ENCODE measurements at regions not wholly inside any gene's neighbourhood (a gene's known extent, or its start where the extent isn't known, plus 50 kb on each side); places are given as distances from the start of the nearest gene placed in this dataset.

DNA sequence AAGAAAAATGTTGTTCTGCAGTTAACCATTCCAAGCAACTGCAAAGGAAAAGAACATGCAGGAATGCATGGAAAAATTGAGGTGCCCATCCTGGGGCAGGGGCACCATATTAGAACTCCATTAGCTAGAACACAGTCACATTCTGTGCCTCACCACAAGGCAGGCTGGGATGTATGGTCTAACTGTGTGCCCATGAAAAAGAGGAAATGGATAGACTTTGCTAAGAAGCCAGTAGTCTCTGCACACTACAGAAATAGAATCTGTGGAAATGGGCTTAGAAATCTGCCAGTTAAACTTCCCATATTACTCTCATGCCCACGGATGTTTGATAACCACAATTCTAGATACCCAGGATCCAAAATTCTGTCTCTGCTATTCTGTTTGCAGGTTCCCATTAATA lies 423.8 kb upstream of the SMARCA2 start (continued):
- no peak for TF ChIP-seq REST (IDR thresholded peaks at IDR 0.05; ENCODE audit: low read depth)

DNA sequence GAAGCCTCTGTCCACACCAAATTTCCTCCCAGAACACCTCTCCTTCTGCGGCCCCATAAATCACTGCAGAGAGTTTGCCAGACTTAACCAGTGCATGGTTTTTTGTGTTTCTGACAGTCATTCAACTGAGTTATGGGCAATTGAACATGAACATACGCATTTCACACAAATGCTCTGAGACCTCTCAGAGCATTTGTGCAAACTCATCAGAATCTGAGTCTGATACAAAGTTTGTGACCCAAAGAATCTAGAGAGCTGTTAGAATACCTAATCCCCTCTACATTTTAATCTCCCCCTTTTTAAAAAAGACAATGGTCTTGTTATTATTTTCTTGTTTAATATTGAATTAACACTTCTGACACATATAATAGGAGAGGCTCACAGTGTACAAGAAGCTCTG lies 416.9 kb upstream of the SMARCA2 start:
- Histone ChIP-seq H3K79me2 (ENCODE audit: insufficient read depth, low read length) (no peaks in the 10 kb centered on the region), H3K36me3 (ENCODE audit: control insufficient read depth in 1 of 2, insufficient read depth in 2 of 2, low read length in 2 of 2) (no peaks in the 10 kb centered on the region), H2AFZ (ENCODE audit: low read depth, low read length, poor library complexity, severe bottlenecking) (no peak overlapping the region), H3K9me2 (ENCODE audit: insufficient read depth) (no peaks in the 10 kb centered on the region), H3K27me3 (ENCODE audit: insufficient read depth, low read length) (no peaks in the 10 kb centered on the region), H3K9me3 (ENCODE audit: control insufficient read depth in 1 of 2, insufficient read depth in 1 of 2, low read depth in 1 of 2, low read length in 2 of 2) (peaks cover 0 to 26% of the 10 kb centered on the region in 2 experiments; a peak in 1 of 4 replicates), H3K9ac (ENCODE audit: low read length) (no peak overlapping the region), H3K4me2 (ENCODE audit: low read length) (no peak overlapping the region), H3K27ac (ENCODE audit: low read depth, low read length) (no peak overlapping the region), H4K20me1 (ENCODE audit: insufficient read depth) (no peaks in the 10 kb centered on the region), H3K4me3 (replicated peaks in 1 of 2; ENCODE audit: low read depth in 1 of 2, low read length in 2 of 2) (no peak overlapping the region), H3K4me1 (ENCODE audit: control insufficient read depth in 1 of 2, insufficient read depth in 2 of 2, low read length in 2 of 2) (no peaks in the 10 kb centered on the region)
- POLR2A ChIA-PET, result no interaction called here
- intact Hi-C loops (cut with micrococcal nuclease), result no loop called here
- DNase-seq (ENCODE audit: low read depth, low spot score), result no peak
- CTCF ChIA-PET, result no interaction called here
- RAD21 ChIA-PET (ENCODE audit: low non-redundant PET in 1 of 2, low total read pairs in 2 of 2, uncharacterized antibody in 2 of 2, unreplicated experiment in 2 of 2), result no interaction called here
- ATAC-seq, result no peak
- no TSS peak for BruUV-seq (replicated peaks)
- no peak for TF ChIP-seq MAX (IDR thresholded peaks at IDR 0.05)
- no peak for TF ChIP-seq ZNF274 (IDR thresholded peaks at IDR 0.05; ENCODE audit: low read depth, low read length)
- no peak for TF ChIP-seq CEBPB (IDR thresholded peaks at IDR 0.05; ENCODE audit: low read depth)
- TF ChIP-seq, protein P1, sequence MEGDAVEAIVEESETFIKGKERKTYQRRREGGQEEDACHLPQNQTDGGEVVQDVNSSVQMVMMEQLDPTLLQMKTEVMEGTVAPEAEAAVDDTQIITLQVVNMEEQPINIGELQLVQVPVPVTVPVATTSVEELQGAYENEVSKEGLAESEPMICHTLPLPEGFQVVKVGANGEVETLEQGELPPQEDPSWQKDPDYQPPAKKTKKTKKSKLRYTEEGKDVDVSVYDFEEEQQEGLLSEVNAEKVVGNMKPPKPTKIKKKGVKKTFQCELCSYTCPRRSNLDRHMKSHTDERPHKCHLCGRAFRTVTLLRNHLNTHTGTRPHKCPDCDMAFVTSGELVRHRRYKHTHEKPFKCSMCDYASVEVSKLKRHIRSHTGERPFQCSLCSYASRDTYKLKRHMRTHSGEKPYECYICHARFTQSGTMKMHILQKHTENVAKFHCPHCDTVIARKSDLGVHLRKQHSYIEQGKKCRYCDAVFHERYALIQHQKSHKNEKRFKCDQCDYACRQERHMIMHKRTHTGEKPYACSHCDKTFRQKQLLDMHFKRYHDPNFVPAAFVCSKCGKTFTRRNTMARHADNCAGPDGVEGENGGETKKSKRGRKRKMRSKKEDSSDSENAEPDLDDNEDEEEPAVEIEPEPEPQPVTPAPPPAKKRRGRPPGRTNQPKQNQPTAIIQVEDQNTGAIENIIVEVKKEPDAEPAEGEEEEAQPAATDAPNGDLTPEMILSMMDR (IDR thresholded peaks at IDR 0.05 in 2 of 3, conservative IDR thresholded peaks at IDR 0.05 in 1 of 3; ENCODE audit: borderline replicate concordance in 1 of 3, insufficient read depth in 1 of 3, low read depth in 2 of 3, low read length in 2 of 3), result no peak
- TF ChIP-seq ZBTB33 (IDR thresholded peaks at IDR 0.05; ENCODE audit: extremely low read depth, insufficient replicate concordance, low read length), result no peak
- no peak for TF ChIP-seq POLR2AphosphoS5 (IDR thresholded peaks at IDR 0.05; ENCODE audit: low read depth, low read length)
- TF ChIP-seq SRF (IDR thresholded peaks at IDR 0.05; ENCODE audit: low read depth), result no peak
- no peak for TF ChIP-seq RAD21 (IDR thresholded peaks at IDR 0.05; ENCODE audit: low read depth)
- no peak for TF ChIP-seq JUND (IDR thresholded peaks at IDR 0.05)
- TF ChIP-seq CBX3 (IDR thresholded peaks at IDR 0.05; ENCODE audit: low read depth), result no peak
- no peak for TF ChIP-seq EZH2phosphoT487 (IDR thresholded peaks at IDR 0.05; ENCODE audit: borderline replicate concordance)
- TF ChIP-seq SP1 (IDR thresholded peaks at IDR 0.05; ENCODE audit: low read depth), result no peak
- no peak for TF ChIP-seq EGR1 (IDR thresholded peaks at IDR 0.05; ENCODE audit: low read depth)
- no peak for TF ChIP-seq YY1 (IDR thresholded peaks at IDR 0.05; ENCODE audit: extremely low read depth, insufficient replicate concordance, low read depth, low read length)

Measured in HCT116 (cell line).